HG02970 (cell line): ENCODE measurements at regions not wholly inside any gene's neighbourhood (a gene's known extent, or its start where the extent isn't known, plus 50 kb on each side); places are given as distances from the start of the nearest gene placed in this dataset.
"Not testable (repeated sequence)": the region's sequence is repeated elsewhere in the genome, so short reads cannot be mapped to it uniquely, and the experiment has no call there.

Source experiments
- ATAC-seq: cut with Tn5 transposase; IDR thresholded peaks from one replicate; pipeline ENCODE4 v1.9.1; 2021; ENCODE audit warnings: mild to moderate bottlenecking, moderate library complexity, moderate number of reproducible peaks; ENCODE audit not compliant: unreplicated experiment, low FRiP score

DNA sequence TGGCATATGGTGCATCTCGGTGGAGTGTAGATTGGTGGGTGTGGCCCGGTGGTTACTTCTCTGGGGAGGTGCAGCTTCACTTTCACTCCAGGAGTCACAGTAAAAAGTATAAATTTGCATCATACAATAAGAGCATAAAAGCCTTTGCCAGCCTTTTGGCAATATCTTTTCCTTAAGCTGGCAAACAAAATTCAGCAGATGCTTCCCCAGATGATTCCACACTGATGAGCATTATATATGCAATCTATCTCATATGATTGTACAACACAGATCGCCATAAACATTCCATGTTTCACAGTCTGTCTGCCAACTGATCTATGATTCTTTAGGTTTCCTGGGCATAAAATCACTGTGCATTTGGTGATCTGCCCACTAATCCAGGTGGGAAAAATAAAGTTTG is 120.2 kb upstream of the ALCAM start:
- no peak for ATAC-seq

DNA sequence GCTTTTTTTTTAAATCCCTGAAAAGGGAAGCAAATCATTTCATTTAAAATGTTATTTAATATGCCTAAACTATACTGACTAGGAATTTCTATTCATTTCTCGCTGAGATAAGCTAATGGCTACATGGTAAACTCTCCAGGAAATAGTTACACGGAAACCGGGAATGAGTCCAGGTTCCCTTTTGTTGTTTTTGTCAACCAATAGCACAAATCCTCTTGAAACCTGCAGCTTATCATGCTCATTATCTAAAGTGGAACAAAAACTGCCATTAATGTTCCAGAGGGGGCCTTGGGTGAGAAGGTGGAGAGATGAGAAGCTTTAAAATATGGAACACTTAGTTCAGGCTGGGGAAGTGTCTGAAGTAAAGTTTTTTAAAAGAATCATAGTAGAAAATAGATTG is 113.5 kb upstream of the ALCAM start:
- no peak for ATAC-seq

DNA sequence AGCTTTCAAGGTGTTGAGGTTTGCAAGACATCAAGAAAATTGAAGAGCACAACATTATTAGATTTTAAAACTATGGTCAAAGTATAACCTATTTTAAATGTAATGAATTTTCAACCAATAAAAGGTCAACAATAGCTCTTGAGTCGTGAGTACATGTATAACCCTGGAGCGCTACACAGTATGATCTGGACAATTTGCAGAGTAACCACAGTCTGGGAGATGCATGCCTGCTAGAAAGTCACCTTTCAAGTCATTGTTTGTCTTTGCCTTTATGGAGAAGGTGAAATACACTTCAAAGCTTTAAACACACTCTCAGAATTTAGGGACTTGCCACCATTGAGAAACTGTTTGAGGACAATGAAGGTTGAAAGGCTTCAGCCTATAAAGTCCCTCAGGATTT is 112.6 kb upstream of the ALCAM start:
- ATAC-seq: no peak

DNA sequence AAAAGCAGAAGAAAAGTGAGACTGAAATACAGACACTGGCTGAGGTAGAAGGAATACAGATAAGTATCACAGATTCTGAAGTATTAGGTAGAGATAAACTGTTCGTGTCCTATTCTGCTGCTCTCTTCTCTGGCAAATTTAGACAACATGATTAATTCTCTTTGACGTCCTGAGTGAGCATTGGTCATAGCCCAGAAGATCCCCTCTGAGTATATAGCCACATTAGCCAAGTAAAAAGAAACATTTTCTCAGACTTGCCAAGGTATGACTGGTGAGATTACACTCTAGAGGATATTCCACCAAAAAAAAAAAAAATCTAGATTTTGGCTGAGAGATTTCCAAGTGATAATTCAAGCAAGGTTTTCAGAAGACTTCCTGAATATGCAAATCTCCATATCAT is 111.4 kb upstream of the ALCAM start:
- no peak for ATAC-seq

DNA sequence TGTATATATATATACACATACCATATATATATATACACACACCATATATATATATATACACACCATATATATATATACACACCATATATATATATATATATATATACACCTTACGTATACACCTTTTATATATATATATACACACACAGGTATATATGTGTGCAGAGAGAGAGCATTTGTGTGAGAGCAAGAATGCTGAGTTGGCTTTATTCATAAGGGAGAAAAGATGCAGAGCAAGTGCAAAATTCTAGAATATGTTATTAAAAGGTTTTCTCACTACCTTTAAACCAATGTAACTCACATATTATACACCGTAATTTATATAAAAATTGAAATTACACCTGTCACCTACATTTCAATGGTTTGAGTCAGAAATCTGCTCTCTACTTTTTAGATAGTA is 107.2 kb upstream of the ALCAM start:
- ATAC-seq: no peak

DNA sequence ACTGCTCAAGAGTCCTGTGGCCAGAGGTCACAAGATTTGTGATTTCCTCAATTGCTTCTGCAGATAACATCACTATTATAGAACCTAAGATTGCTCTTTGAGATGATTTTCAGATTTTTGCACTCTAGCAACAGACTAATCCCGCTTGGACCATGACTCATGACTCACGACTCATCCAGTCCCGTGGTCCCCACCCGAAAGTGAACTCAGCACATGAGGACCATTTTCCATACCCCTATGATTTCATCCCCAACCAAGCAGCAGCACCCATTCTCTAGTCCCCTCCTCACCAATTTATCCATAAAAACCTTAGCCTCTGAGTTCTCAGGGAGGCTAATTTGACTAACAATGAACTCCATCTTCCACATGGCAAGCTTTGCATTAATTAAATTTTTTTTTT is 106.3 kb upstream of the ALCAM start:
- no peak for ATAC-seq

DNA sequence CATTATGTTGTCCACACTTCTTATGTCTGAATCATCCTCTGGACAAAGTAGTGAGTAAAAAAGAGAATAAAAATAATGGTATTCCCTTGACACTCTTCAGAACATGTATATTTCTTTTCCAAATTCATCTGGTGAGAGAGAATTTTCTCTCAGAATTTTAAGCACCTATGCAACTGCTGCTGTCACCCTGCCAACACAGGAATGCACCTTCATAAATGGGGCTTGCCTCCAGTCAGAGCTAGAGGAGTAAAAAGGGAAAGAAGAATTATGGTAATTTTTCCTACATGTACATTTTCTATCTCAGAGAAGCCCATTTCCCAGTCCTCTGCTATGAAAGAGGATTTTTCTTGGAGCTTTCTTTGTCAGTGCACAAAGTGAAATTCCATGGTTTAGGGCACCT is 92.2 kb upstream of the ALCAM start:
- no peak for ATAC-seq

DNA sequence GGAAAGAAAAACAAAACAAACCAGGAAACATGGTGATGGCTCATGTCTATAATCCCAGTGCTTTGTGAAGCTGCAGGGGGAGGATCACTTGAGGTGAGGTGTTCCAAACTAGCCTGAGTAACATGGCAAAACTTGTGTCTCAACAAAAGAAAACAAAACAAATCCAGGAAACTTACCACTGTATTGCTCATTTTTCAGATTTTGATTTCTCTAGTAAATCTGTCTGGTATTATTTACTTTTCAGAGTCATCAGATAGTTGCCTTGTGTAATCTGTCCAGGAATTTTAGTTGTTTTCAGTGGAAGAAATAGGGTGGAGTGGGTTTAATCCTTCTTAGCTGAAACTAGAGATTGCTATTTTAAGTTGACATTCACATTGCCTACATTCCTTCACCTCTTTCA is 91.8 kb upstream of the ALCAM start:
- ATAC-seq: no peak

DNA sequence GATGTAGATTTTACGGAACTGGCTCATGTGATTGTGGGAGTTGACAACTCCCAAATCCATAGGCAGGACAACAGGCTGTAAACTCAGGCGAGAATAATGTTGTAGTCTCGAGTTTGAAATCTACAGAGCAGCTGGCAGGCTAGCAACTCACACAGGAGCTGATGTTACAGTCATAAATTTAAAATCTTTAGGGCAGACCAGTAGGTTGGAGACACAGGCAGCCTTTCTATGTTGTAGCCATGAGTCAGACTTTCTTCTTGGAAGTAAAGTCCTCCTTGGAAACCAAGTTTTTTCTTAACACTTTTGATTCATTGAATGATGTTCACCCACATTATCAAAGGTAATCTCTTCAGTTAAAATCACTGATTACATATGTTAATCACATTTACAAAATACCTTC is 89.1 kb upstream of the ALCAM start:
- ATAC-seq: no peak

DNA sequence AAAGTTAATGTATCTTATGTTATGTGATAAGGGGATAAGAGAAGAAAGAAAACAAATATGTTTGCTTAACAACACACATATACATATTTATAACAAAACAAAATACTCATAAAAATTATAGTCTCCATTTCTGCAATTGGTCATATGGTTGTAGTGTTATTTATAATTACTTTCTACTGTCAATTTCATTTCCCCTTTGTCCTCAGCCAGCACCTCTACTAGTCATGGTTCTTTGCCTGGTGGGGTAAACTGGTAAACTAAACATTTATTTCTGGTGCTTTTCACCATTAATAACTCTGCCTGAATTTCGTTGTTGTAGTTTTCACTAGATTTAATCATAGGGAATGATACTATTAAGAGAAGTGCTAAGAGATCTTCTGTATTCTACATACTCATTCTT is 88.0 kb upstream of the ALCAM start:
- no peak for ATAC-seq

DNA sequence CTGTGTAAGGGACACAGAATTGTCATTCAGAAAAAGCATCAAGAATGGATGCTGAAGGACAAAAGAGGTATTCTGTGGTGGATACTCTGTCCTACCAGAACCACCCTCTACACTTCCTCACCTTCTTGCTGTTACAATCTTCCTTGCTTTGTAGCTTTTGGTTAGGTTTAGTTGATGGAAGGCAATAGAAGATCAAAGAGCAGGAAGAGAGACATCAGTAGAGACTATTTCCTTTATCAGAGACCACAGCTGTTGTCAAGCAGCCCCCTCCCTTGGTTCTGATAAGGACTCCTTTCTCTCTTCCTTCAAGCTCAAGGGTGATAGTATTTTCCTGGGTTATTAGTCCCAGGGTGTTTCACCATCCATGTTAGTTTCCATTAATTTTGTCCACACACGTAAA is 84.7 kb upstream of the ALCAM start:
- no peak for ATAC-seq

DNA sequence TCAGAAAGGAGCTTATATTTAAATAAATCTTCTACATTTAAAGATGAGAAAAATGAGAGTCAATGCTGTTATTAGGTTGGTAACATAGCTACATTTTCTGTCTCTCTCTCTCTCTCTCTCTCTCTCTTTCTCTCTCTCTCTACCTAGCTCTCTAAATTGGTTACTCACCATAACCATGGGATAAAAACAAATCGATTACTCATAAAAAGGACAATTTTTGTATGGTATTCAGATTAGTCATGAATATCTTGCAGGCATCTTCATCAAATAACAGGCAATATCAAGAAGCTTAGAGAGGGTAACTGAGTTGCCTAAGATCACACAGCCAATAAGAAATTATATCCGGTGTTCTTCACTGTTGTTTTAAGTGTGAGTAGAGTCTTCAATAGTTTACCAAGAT is 81.8 kb upstream of the ALCAM start:
- ATAC-seq: no peak

DNA sequence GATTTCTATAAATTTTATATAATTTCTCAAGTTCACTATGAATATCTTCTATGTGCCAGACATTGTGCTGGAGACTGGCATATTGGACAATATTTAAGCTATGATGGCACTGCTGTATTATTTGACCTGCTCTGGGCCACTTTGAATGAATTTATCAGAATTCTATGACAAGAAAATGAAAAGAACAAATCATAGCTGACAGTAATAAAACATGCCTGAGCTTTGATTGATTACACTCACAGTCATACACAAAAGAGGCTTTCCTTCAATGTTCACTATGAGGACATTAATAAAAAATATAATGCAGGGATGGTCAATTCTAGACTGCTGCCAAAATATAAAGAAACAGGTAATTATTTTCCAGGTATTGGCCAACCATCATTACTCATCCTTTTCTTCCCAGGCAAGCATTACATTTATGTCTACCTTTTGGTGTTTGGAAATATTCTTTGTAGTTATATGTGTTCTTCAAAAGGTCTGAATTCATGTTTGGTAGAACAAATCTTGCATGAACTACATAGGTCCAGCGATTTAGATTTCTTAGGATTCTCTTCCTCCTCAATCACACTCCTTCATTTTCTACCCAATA is 81.0 kb upstream of the ALCAM start:
- ATAC-seq: no peak

DNA sequence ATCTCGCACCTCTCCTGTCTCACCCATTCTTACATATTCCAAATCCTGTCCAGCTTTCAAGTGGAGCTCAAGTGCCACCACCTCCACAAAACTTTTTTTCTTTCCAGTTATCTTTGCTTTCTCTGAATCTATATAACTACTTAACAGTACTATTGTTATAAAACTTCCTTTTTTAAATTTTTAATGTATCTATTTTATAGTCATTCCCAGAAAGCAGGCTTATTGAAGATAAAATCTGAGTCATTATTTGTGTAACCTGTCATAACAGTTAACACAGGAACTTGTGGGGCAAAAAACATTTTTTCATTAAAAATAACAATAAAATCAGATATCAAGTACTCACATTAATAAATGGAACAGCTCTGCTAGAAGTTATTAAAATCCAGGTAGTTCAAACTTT is 73.3 kb upstream of the ALCAM start:
- no peak for ATAC-seq

DNA sequence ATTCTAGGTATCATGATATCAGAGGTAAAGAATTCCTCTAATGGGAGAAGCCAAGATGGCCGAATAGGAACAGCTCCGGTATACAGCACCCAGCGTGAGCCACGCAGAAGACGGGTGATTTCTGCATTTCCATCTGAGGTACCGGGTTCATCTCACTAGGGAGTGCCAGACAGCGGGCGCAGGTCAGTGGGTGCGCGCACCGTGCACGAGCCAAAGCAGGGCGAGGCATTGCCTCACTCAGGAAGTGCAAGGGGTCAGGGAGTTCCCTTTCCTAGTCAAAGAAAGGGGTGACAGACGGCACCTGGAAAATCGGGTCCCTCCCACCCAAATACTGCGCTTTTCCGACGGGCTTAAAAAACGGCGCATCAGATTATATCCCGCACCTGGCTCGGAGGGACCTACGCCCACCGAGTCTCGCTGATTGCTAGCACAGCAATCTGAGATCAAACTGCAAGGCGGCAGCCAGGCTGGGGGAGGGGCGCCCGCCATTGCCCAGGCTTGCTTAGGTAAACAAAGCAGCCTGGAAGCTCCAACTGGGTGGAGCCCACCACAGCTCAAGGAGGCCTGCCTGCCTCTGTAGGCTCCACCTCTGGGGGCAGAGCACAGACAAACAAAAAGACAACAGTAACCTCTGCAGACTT is 70.4 kb upstream of the ALCAM start:
- not testable (repeated sequence) for ATAC-seq

DNA sequence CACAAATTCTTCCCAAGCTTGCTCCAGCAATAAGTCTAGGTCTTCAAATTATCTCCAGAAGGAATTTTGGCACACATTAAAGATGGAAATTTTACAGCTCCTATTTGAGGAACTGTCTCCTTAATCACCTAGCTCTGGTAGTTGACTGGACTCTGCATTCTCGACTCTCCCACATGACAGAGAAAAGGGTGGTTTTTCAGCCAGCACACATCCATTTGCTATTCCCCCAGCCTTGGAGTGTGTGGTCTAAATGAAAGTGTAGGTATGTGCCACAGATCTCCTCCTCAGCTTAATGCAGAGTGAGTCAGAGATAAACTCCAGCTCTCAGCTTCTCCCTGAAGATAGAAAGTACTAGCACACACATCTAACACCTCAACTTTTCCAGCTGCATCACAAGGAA is 62.2 kb upstream of the ALCAM start:
- no peak for ATAC-seq

DNA sequence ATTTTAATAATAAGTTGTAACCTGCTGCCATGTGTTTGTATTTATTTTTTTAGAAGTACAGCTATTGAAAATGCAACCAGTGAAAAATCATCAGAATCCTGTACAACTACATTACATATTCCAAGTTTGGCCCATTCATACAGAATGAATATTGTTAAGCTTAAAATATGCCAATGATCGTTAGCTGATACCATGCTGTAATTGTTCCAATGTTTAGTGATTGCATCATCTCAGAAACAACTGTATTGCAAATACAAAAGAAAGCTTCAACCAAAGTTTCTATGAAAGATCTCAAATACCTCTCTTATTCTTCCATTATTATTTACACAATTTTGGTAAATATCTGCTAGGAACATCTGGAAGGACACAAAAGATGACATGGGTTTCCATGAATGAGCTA is 51.6 kb upstream of the ALCAM start:
- no peak for ATAC-seq

DNA sequence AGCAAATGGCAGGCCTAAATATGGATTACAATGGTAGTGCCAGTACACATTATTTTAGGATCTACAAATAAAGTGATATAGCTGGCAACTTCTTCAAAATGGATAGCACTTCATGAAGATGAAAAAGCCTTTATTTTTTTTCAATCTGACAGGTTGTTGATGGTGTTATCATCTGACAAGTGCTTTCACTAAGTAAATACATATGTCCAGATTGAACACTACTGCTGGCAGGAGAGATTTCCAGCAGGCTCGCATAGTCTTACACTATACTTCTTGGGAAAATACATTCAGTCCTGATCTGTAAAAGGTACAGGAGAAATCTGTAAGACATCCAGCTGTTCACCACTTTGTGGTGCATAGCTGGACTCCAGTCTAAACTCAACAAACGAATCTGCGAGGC is 50.9 kb upstream of the ALCAM start:
- ATAC-seq: no peak

DNA sequence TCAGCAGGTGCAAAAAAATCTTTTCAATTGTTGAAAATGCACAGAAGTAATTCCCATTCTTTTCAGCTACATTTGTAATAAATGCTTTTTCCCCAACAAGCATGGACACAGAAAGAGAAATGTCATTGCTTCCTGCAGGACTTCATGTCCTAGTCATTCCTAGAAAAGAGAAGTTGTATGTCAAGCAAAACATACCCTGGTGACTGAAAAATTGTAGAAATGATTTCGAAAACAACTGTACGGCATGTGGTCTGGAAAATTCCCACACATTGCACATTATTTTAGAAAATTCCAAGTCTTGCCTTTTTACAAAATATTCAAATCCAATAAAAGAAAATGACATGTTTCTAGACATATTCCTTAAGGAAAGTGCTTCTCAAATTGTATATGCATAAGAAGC is 50.4 kb upstream of the ALCAM start:
- no peak for ATAC-seq
